ENCODE measurements at regions not wholly inside any gene's neighbourhood (a gene's known extent, or its start where the extent isn't known, plus 50 kb on each side); places are given as distances from the start of the nearest gene placed in this dataset.

GRCh38 chr3:31378231-31378630, 154.5 kb upstream of the STT3B start:
- TF ChIP-seq CTCF (IDR thresholded peaks at IDR 0.05; ENCODE audit: low read depth, low read length), result no peak
- H3K4me3 ChIP-seq (replicated peaks in 1 of 2; ENCODE audit: low read depth in 2 of 2, low read length in 2 of 2), result no peak overlapping the region

DNA sequence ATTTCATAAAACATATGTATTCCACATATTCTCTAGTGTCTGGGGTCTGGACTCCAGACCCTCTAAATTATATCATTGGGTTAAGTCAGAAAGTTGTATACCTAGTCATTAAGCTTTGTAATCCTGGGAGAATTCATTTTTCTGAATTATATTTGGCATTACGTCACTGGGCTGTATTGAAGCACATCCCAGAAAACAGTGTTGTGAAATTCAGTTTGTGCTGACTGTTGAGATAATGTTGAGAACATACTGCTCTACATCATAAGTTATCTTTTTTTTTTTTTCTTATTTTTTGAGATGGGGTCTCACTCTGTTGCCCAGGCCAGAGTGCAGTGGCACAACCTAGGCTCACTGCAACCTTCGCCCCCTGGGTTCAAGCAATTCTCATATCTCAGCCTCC, 153.1 kb upstream of the STT3B start:
- no peak overlapping the region for H3K4me3 ChIP-seq (replicated peaks in 1 of 2; ENCODE audit: low read depth in 2 of 2, low read length in 2 of 2)
- DNase-seq (ENCODE audit: low read depth in 2 of 2), result peak; percentile 44 to 46
- TF ChIP-seq CTCF (IDR thresholded peaks at IDR 0.05; ENCODE audit: low read depth, low read length), result no peak

More at GRCh38 chr3:31378231-31378630, 154.5 kb upstream of the STT3B start:
- DNase-seq (ENCODE audit: low read depth in 2 of 2), result no peak

DNA sequence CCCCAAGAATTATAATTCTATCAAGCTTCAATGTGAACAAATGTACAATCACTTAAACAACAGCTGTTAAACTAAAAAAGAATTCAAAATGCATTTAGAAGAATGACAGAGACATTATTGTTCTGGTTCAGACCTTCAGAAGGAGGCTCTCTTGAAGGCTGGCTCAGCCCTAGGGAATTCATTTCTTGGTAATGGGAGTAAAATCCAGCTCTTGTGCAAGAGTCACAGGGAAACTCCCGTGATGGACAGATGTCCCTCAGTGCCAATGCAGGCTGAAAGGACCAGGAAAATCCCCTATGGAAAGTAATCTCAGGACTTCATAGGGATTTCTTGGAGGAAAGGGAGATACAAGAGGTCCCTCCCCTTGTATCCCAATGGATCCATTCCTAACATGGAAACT, 149.9 kb upstream of the STT3B start:
- no peak for TF ChIP-seq CTCF (IDR thresholded peaks at IDR 0.05; ENCODE audit: low read depth, low read length)
- no peak overlapping the region for H3K4me3 ChIP-seq (replicated peaks in 1 of 2; ENCODE audit: low read depth in 2 of 2, low read length in 2 of 2)
- DNase-seq (ENCODE audit: low read depth in 2 of 2), result no peak

DNA sequence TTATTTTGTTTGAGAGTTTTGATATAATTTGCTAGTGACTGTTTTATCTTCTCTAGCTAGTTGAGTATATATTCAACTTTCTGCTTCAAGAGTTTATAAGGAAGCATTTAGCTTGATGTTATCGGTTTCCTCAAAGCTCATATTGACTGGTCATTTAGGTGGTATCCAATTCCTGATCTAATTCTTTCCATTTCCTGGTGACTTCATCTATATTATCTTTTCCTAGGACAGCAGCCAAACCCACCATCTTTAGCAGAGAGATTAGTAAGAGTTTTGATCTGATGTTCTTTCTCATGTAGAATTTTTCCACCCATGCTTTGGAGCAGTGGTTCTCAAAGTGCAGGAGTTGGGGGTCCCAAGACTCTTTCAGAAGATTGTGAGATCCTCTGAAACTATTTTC, 148.6 kb upstream of the STT3B start:
- no peak for DNase-seq (ENCODE audit: low read depth in 2 of 2)
- no peak for TF ChIP-seq CTCF (IDR thresholded peaks at IDR 0.05; ENCODE audit: low read depth, low read length)
- H3K4me3 ChIP-seq (replicated peaks in 1 of 2; ENCODE audit: low read depth in 2 of 2, low read length in 2 of 2), result no peak overlapping the region

- no peak for TF ChIP-seq CTCF (IDR thresholded peaks at IDR 0.05; ENCODE audit: low read depth, low read length)
- DNase-seq (ENCODE audit: low read depth in 2 of 2), result no peak
- no peak overlapping the region for H3K4me3 ChIP-seq (replicated peaks in 1 of 2; ENCODE audit: low read depth in 2 of 2, low read length in 2 of 2)
Measured at GRCh38 chr3:31389939-31390338, 142.8 kb upstream of the STT3B start.

GRCh38 chr3:31390466-31390865, 142.3 kb upstream of the STT3B start:
- no peak overlapping the region for H3K4me3 ChIP-seq (replicated peaks in 1 of 2; ENCODE audit: low read depth in 2 of 2, low read length in 2 of 2)
- TF ChIP-seq CTCF (IDR thresholded peaks at IDR 0.05; ENCODE audit: low read depth, low read length), result no peak
- DNase-seq (ENCODE audit: low read depth in 2 of 2), result no peak

DNA sequence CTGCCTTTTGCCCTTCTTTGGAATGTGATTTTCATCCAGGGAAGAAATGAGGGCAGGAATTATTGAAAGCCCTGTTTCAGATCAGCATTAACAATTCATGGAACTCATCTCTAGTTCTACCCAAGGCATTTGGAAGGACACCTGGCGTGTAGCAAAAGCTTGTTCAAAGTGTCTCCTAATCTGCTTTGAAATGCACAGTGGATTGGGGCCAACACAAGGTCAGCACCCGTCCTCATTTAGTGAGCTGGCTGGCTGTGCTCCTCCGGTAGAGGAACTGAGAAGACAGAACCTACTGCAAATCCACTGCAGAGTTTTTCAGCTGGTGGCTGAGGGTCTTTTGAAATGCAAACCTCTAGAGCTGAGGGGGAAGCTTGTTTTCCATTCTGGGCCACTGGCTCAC, 141.6 kb upstream of the STT3B start:
- TF ChIP-seq CTCF (IDR thresholded peaks at IDR 0.05; ENCODE audit: low read depth, low read length), result no peak
- no peak overlapping the region for H3K4me3 ChIP-seq (replicated peaks in 1 of 2; ENCODE audit: low read depth in 2 of 2, low read length in 2 of 2)
- no peak for DNase-seq (ENCODE audit: low read depth in 2 of 2)

All from cardiac fibroblast (primary cell).